ENCODE measurements at regions not wholly inside any gene's neighbourhood (a gene's known extent, or its start where the extent isn't known, plus 50 kb on each side); places are given as distances from the start of the nearest gene placed in this dataset.

DNA sequence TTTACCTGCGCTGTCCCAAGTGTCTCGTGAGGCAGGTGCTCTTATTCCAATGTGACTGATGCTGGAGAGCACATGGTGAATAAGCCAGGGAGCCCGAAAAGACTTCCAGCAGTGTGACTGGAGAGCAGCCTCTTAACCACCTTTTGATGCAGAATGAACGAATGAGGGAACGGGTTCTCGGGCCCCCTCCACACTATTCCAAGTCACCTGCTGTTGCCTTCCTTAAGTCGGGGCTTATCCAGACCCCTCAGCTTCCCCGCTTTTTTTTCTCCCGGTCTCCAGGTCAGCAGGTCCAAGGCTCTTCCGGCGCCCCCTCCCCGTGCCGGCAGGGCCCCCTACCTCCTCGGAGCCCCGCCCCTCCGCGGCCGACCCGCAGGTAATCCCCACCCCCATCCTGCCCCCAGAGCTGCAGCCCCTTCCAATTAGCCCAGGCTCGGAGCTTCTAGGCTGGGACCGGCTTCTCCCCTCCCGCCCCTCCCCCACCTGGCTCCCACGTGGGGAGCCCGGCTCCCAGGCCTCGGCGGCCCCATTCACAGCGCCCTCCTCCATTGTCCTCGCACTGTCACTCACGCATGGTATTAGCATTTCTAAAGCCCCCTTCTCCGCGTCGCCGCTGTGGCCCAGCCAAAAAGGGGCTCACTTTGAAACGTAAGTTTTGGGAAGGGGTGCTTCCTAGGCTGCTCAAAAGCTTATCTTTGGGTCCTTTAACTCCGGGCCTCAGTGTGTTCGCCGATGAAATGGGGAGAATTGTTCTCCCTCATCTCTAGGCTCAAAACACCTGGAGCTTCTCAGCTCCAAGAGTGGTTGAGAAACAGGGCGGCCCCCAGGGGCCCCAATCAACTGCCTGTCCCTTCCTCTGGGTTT is 56.2 kb upstream of the PJA1 start:
- Histone ChIP-seq H3K27ac (ENCODE audit: low read length) (no peak overlapping the region), H3K4me3 (ENCODE audit: low read depth in 1 of 2, low read length in 2 of 2) (no peak overlapping the region), H3K4me1 (ENCODE audit: control insufficient read depth in 1 of 2, insufficient read depth in 2 of 2, low read length in 2 of 2) (peaks cover 0 to 2% of the 10 kb centered on the region in 2 donors), H3K36me3 (ENCODE audit: control insufficient read depth in 1 of 2, insufficient read depth in 2 of 2, low read length in 2 of 2) (no peaks in the 10 kb centered on the region), H3K27me3 (ENCODE audit: low read depth, low read length) (no peaks in the 10 kb centered on the region), H3K9me3 (ENCODE audit: control insufficient read depth in 1 of 2, low read length in 2 of 2) (no peaks in the 10 kb centered on the region)

- Histone ChIP-seq H3K27me3 (ENCODE audit: low read depth, low read length) (no peaks in the 10 kb centered on the region), H3K36me3 (ENCODE audit: control insufficient read depth in 1 of 2, insufficient read depth in 2 of 2, low read length in 2 of 2) (no peaks in the 10 kb centered on the region), H3K9me3 (ENCODE audit: control insufficient read depth in 1 of 2, low read length in 2 of 2) (no peaks in the 10 kb centered on the region), H3K27ac (ENCODE audit: low read length) (no peak overlapping the region), H3K4me3 (ENCODE audit: low read depth in 1 of 2, low read length in 2 of 2) (no peak overlapping the region), H3K4me1 (ENCODE audit: control insufficient read depth in 1 of 2, insufficient read depth in 2 of 2, low read length in 2 of 2) (peaks cover 0 to 4% of the 10 kb centered on the region in 2 donors)
Observed at GRCh38 chrX:69218407-69218997, 53.2 kb upstream of the PJA1 start.

DNA sequence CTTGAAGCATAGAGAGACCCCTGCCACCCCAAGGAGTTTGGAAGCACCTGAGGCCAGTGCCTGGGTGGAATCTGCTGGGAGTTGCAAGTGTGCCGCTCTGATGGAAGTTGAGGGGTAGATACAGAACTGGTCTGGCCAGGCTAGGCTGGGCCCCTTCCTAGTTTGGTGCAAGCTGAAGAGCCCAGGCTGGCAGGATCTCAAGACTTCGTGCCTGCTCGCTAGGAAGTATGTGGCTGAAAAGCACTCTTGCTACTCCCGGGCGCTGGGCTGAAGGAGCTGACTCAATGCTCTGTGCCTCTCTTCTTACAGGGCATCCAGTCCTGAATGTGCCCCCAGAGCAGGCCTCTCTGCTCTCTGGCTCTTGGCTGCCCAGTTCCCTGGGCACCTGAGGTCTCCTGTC is 51.7 kb upstream of the PJA1 start:
- H3K9me3 ChIP-seq (ENCODE audit: control insufficient read depth in 1 of 2, low read length in 2 of 2): no peaks in the 10 kb centered on the region
- H3K27me3 ChIP-seq (ENCODE audit: low read depth, low read length): no peaks in the 10 kb centered on the region
- no peaks in the 10 kb centered on the region for H3K36me3 ChIP-seq (ENCODE audit: control insufficient read depth in 1 of 2, insufficient read depth in 2 of 2, low read length in 2 of 2)
- H3K4me3 ChIP-seq (ENCODE audit: low read depth in 1 of 2, low read length in 2 of 2): no peak overlapping the region
- peaks cover 0 to 4% of the 10 kb centered on the region in 2 donors for H3K4me1 ChIP-seq (ENCODE audit: control insufficient read depth in 1 of 2, insufficient read depth in 2 of 2, low read length in 2 of 2)
- no peak overlapping the region for H3K27ac ChIP-seq (ENCODE audit: low read length)

- Histone ChIP-seq H3K36me3 (ENCODE audit: control insufficient read depth in 1 of 2, insufficient read depth in 2 of 2, low read length in 2 of 2) (no peaks in the 10 kb centered on the region), H3K9me3 (ENCODE audit: control insufficient read depth in 1 of 2, low read length in 2 of 2) (no peaks in the 10 kb centered on the region), H3K27ac (ENCODE audit: low read length) (no peak overlapping the region), H3K4me3 (ENCODE audit: low read depth in 1 of 2, low read length in 2 of 2) (no peak overlapping the region), H3K4me1 (ENCODE audit: control insufficient read depth in 1 of 2, insufficient read depth in 2 of 2, low read length in 2 of 2) (peaks cover 0 to 4% of the 10 kb centered on the region in 2 donors), H3K27me3 (ENCODE audit: low read depth, low read length) (no peaks in the 10 kb centered on the region)
Observed at GRCh38 chrX:69216446-69216845, 51.2 kb upstream of the PJA1 start.

DNA sequence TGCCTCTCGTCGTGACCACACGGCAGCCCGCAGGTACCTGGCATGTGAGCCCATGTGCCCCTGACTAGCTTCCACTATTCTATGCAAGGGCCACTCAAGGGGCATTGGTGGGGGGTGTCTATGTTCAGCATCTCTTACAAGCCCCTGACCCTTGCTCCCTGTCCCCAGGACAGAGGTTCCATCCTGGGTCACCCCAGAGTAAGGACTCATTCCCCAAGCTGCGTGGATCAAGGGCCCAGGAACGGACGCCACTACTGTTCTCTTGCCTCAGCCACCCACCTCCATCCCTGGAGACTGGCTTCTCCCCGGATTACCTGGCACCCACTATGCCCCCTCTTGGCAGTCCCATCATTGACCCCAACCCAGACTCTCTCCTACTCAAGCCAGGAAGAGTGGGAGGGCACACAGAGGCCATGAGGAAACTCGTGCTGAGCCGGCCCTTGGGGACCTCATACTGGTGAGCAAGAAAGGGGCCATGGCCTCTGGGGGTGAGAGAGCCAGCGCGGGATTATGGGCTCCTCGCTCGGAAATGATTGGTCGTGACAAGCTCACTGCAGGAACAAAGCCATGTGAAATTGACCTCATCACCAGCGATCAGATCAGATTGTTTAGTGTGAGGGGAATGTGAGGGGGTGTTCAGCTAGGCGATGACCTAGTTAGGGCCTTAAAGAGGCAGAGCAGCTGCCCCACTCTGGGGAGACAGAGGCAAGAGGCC is 50.1 kb upstream of the PJA1 start:
- no peaks in the 10 kb centered on the region for H3K36me3 ChIP-seq (ENCODE audit: control insufficient read depth in 1 of 2, insufficient read depth in 2 of 2, low read length in 2 of 2)
- H3K9me3 ChIP-seq (ENCODE audit: control insufficient read depth in 1 of 2, low read length in 2 of 2): no peaks in the 10 kb centered on the region
- peaks cover 0 to 4% of the 10 kb centered on the region in 2 donors for H3K4me1 ChIP-seq (ENCODE audit: control insufficient read depth in 1 of 2, insufficient read depth in 2 of 2, low read length in 2 of 2)
- no peak overlapping the region for H3K4me3 ChIP-seq (ENCODE audit: low read depth in 1 of 2, low read length in 2 of 2)
- no peaks in the 10 kb centered on the region for H3K27me3 ChIP-seq (ENCODE audit: low read depth, low read length)
- H3K27ac ChIP-seq (ENCODE audit: low read length): no peak overlapping the region

Data from muscle layer of duodenum (tissue), 2 donors.